K562 (cell line): ENCODE measurements at regions not wholly inside any gene's neighbourhood (a gene's known extent, or its start where the extent isn't known, plus 50 kb on each side); places are given as distances from the start of the nearest gene placed in this dataset.

ENCODE experiments used
- ATAC-seq: fragments of 200-7000 bp; cut with Tn5 transposase; 3 replicates; pipeline ENCODE4 v1.9.1; 2020; ENCODE audit warnings: moderate library complexity
- BruUV-seq: library from RNA; stranded (reverse); fragments of 400-500 nt; replicated peaks from 2 replicates; lab custom pipeline; 2021; lab: Mats Ljungman, UMichigan
- CTCF ChIA-PET: fragments of 300-600 bp; formaldehyde crosslinking; extraction: SDS; loops from one replicate; lab custom pipeline; 2021; ENCODE audit warnings: low intra/inter-chr PET ratio; lab: Yijun Ruan, JAX
- POLR2A ChIA-PET: fragments of 300-600, 350-650 bp; sonication (Branson Sonifier 250); formaldehyde crosslinking; extraction: SDS; loops from one replicate; lab custom pipeline; 2021; ENCODE audit warnings: antibody characterized with exemption, inconsistent platforms; lab: Yijun Ruan, JAX
- DNase-seq, 4 experiments: peaks; one replicate each; pipeline versions ENCODE4 v3.0.0 to v3.0.0-alpha.2; 2011 to 2018; ENCODE audit warnings: low spot score in 3 of 4, mixed read lengths in 3 of 4; ENCODE audit errors: extremely low read depth in 1 of 4
- FAIRE-seq: peaks from 2 replicates; lab custom pipeline; 2011; peaks lifted over from hg19 to GRCh38; lab: Jason Lieb, UNC
- H2AFZ ChIP-seq: 2 replicates; pipeline ENCODE4 v1.6.0; 2011; ENCODE audit warnings: low read depth, low read length, control low read depth, inconsistent platforms
- H3K27ac ChIP-seq: fragments of 200-600 bp; 3 replicates; pipeline ENCODE4 v1.8.0; 2011; ENCODE audit warnings: low read depth, mild to moderate bottlenecking, control low read depth, inconsistent platforms, low read length, moderate library complexity, mixed read lengths; ENCODE audit errors: extremely low read depth
- H3K27me3 ChIP-seq, 2 experiments: fragments of 300-600 bp in 1 of 2; 2 replicates in 1 of 2; 3 replicates in 1 of 2; pipeline versions ENCODE4 v1.6.0 to v1.8.0; 2011; ENCODE audit warnings: inconsistent platforms in 2 of 2, low read length in 2 of 2, mild to moderate bottlenecking in 1 of 2, mixed read lengths in 1 of 2, moderate library complexity in 1 of 2; ENCODE audit not compliant: control insufficient read depth in 2 of 2, insufficient read depth in 2 of 2
- H3K36me3 ChIP-seq: fragments of 300-600 bp; 3 replicates; pipeline ENCODE4 v1.8.0; 2011; ENCODE audit warnings: mild to moderate bottlenecking, low read length, inconsistent platforms; ENCODE audit not compliant: control insufficient read depth, insufficient read depth
- H3K4me1 ChIP-seq, 2 experiments: fragments of 200-600 bp in 1 of 2; replicated peaks in 1 of 2; 2 replicates in 1 of 2; 3 replicates in 1 of 2; pipeline versions ENCODE4 v1.5.1 to v1.8.0; 2011; ENCODE audit warnings: inconsistent platforms in 2 of 2, low read length in 2 of 2, mild to moderate bottlenecking in 1 of 2, mixed read lengths in 1 of 2, moderate library complexity in 1 of 2; ENCODE audit not compliant: control insufficient read depth in 2 of 2, insufficient read depth in 2 of 2
- H3K4me2 ChIP-seq: 2 replicates; pipeline ENCODE4 v1.6.1; 2011; ENCODE audit warnings: low read length, control low read depth, inconsistent platforms, mixed read lengths; ENCODE audit not compliant: insufficient read depth
- H3K4me3 ChIP-seq: fragments of 200-600 bp; sonication (generic), shearing (Covaris generic); 2 replicates; pipeline ENCODE4 v1.5.1; 2016; ENCODE audit warnings: control low read depth, inconsistent platforms
- H3K79me2 ChIP-seq: fragments of 200-600 bp; 3 replicates; pipeline ENCODE4 v1.8.0; 2011; ENCODE audit warnings: low read length, inconsistent platforms; ENCODE audit not compliant: control insufficient read depth, insufficient read depth
- H3K9ac ChIP-seq, 2 experiments: 2 replicates each; pipeline versions ENCODE4 v1.6.0 to v1.6.1; 2011; ENCODE audit warnings: low read depth in 2 of 2, low read length in 2 of 2, control low read depth in 1 of 2, inconsistent platforms in 1 of 2, mild to moderate bottlenecking in 1 of 2, mixed read lengths in 1 of 2; ENCODE audit not compliant: insufficient read depth in 1 of 2
- H3K9me1 ChIP-seq: one replicate; pipeline ENCODE4 v1.6.0; 2011; ENCODE audit warnings: inconsistent platforms, mild to moderate bottlenecking, low read length, moderate library complexity; ENCODE audit not compliant: control insufficient read depth, insufficient read depth
- H3K9me3 ChIP-seq: replicated peaks from 2 replicates; pipeline ENCODE4 v1.5.1; 2011; ENCODE audit warnings: low read depth, low read length, inconsistent platforms; ENCODE audit not compliant: control insufficient read depth, insufficient read depth
- H4K20me1 ChIP-seq: replicated peaks from 2 replicates; pipeline ENCODE4 v1.6.1; 2011; ENCODE audit warnings: low read length, inconsistent platforms, mixed read lengths; ENCODE audit not compliant: control insufficient read depth, insufficient read depth
- EHMT2 ChIP-seq: fragments of 450-650 bp; IDR thresholded peaks from 2 replicates; pipeline ENCODE4 v1.6.1; 2018; ENCODE audit warnings: antibody characterized with exemption
- EP400 ChIP-seq: fragments of 450-650 bp; IDR thresholded peaks from 2 replicates; pipeline ENCODE4 v1.6.1; 2017; ENCODE audit warnings: antibody characterized with exemption, mild to moderate bottlenecking, moderate library complexity
- ESRRA ChIP-seq: fragments of 450-650 bp; IDR thresholded peaks from 2 replicates; pipeline ENCODE4 v1.6.1; 2014; ENCODE audit warnings: low read depth, mild to moderate bottlenecking, moderate library complexity, borderline replicate concordance
- FOXK2 ChIP-seq, 2 experiments: fragments of 450-650 bp; IDR thresholded peaks in 1 of 2; conservative IDR thresholded peaks in 1 of 2; 2 replicates each; pipeline ENCODE4 v1.6.1; 2016; ENCODE audit warnings: low read depth in 2 of 2, mild to moderate bottlenecking in 1 of 2
- in situ Hi-C: fragments of 300-500 bp; cut with MboI; formaldehyde crosslinking; loops from 4 replicates; pipeline ENCODE4 v1.15.0; 2018; ENCODE audit warnings: inconsistent platforms, mixed read lengths
- intact Hi-C: fragments of 100-400 bp; cut with micrococcal nuclease; formaldehyde crosslinking; loops from 2 replicates; pipeline ENCODE4 v1.14.2; 2022
- TF ChIP-seq, protein P1 (sequence below): sonication (generic); formaldehyde crosslinking; IDR thresholded peaks from 2 replicates; pipeline ENCODE4 v1.8.0; 2022; ENCODE audit warnings: missing genetic modification reagents, mild to moderate bottlenecking, borderline replicate concordance
- TF ChIP-seq, protein P2 (sequence below): sonication (generic); formaldehyde crosslinking; IDR thresholded peaks from 2 replicates; pipeline ENCODE4 v1.5.0; 2020; ENCODE audit warnings: missing genetic modification reagents
- TF ChIP-seq, protein P3 (sequence below): sonication (generic); formaldehyde crosslinking; IDR thresholded peaks from 2 replicates; pipeline ENCODE4 v1.8.1; 2023; ENCODE audit warnings: mild to moderate bottlenecking, missing genetic modification reagents

DNA sequence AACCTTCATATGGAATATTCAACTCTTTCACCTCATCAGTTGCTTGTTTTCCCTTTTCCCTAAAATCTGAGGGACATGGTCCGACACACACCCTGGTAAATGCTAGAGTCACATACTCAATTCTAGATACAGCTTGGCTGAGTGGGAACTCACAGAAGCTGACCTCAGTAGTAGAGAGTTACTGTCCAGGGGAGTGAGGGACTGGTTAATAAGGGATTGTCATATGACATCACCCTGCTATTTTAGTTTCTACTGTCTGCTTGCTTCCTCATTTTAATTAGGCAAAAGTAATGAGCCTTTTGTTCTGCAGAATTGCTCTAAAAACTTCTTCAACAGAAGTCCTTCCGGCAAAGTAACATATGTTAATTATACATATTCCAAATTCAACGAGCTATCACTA lies 244.5 kb downstream of the ZIC4 start (continued):
- TF ChIP-seq, protein P1, sequence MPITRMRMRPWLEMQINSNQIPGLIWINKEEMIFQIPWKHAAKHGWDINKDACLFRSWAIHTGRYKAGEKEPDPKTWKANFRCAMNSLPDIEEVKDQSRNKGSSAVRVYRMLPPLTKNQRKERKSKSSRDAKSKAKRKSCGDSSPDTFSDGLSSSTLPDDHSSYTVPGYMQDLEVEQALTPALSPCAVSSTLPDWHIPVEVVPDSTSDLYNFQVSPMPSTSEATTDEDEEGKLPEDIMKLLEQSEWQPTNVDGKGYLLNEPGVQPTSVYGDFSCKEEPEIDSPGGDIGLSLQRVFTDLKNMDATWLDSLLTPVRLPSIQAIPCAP (CRISPR knock-in tag) = no peak
- TF ChIP-seq EP400 = no peak
- TF ChIP-seq, protein P2, sequence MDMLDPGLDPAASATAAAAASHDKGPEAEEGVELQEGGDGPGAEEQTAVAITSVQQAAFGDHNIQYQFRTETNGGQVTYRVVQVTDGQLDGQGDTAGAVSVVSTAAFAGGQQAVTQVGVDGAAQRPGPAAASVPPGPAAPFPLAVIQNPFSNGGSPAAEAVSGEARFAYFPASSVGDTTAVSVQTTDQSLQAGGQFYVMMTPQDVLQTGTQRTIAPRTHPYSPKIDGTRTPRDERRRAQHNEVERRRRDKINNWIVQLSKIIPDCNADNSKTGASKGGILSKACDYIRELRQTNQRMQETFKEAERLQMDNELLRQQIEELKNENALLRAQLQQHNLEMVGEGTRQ = no peak

DNA sequence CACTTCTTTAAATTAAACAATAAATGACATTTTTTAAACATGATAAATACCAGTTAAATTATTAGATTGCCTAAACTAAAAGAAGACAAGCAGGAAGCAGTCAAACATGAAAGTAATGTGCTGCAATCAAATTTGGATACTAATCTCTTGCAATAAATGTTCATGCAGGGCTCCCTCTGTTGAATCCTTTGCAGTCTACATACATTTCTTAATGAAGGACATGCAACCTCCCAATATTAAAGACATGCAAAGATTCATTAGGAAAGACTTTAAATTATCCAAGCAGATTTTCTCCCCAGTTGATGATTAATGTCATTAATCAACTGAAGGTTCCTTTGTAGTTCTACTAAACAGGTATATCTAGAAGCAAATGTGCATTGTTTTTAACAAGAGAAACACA lies 245.4 kb downstream of the ZIC4 start:
- in situ Hi-C loops = no loop called here
- Histone ChIP-seq H3K27me3 (no peaks in the 10 kb centered on the region), H3K4me1 (no peaks in the 10 kb centered on the region), H4K20me1 (no peaks in the 10 kb centered on the region), H3K79me2 (no peaks in the 10 kb centered on the region), H2AFZ (no peak overlapping the region), H3K9me1 (no peaks in the 10 kb centered on the region), H3K9ac (no peak overlapping the region), H3K4me3 (no peak overlapping the region), H3K36me3 (no peaks in the 10 kb centered on the region), H3K4me2 (no peak overlapping the region), H3K27ac (no peak overlapping the region), H3K9me3 (no peaks in the 10 kb centered on the region)
- ATAC-seq = no peak
- DNase-seq = no peak
- BruUV-seq = no TSS peak
- FAIRE-seq = no peak
- no peak for TF ChIP-seq ESRRA
- no peak for TF ChIP-seq FOXK2 (conservative IDR thresholded peaks at IDR 0.05 in 1 of 2, IDR thresholded peaks at IDR 0.05 in 1 of 2; ENCODE audit: low read depth in 2 of 2)
- TF ChIP-seq EHMT2 = no peak
- TF ChIP-seq, protein P3, sequence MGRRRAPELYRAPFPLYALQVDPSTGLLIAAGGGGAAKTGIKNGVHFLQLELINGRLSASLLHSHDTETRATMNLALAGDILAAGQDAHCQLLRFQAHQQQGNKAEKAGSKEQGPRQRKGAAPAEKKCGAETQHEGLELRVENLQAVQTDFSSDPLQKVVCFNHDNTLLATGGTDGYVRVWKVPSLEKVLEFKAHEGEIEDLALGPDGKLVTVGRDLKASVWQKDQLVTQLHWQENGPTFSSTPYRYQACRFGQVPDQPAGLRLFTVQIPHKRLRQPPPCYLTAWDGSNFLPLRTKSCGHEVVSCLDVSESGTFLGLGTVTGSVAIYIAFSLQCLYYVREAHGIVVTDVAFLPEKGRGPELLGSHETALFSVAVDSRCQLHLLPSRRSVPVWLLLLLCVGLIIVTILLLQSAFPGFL (CRISPR knock-in tag) = no peak
- intact Hi-C loops = no loop called here
- CTCF ChIA-PET = no interaction called here
- POLR2A ChIA-PET = no interaction called here
